Fibroblast of skin of right biceps (primary cell): ENCODE measurements at regions not wholly inside any gene's neighbourhood (a gene's known extent, or its start where the extent isn't known, plus 50 kb on each side); places are given as distances from the start of the nearest gene placed in this dataset.
"Not testable (repeated sequence)": the region's sequence is repeated elsewhere in the genome, so short reads cannot be mapped to it uniquely, and the experiment has no call there.

ENCODE experiments used
- DNase-seq: peaks from one replicate; pipeline ENCODE4 v3.0.0-alpha.2; 2013

DNA sequence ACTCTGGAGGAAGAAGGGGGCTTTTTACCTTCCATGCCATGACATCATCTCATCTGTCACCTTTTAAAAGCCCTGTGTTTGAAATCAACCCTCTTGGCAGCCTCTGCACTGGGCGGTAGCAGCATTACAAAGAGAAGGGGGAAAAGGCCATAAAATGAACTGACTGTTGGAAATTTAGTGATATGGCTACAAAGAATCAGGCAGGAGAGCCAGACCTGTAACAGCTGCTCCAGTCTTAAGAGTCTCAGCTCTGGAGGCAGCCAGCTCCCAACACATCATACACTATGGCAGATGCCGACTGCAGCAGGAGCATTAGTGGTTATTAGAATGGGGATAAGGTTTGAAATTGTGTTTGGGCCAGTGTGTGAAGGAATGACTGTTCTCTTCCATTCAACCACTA, 257.5 kb downstream of the DMAC1 start:
- DNase-seq, result no peak

DNA sequence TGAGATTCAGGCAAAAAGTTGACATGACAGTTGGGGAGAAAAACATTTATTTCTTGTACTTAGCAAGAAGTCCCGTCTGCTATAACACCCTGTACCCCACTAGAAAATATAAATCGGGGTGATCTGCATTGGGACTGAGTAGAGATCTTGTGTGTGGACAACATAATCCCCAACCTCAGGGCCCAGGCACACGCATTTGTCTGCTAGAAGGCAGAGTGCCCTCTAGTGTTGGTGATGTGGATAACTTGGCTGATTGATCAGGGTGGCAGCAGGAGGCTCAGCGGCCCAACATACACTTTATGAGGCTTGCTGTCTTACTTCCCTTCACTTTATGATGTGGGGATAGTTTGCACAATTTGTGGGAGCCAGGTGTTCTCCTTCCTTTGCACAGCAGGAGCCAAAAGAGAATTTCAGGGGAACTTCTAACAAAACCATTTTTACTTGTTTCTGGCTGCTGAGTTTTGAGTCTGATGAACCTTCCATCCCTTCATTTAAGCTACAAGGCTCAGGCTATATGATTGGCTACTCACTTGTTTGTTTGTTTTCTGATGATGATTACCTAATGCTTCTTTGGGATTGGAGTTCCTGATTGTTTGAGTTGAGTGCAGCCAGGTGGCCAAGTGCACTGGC, 263.2 kb downstream of the DMAC1 start:
- DNase-seq, result peak; percentile 40

DNA sequence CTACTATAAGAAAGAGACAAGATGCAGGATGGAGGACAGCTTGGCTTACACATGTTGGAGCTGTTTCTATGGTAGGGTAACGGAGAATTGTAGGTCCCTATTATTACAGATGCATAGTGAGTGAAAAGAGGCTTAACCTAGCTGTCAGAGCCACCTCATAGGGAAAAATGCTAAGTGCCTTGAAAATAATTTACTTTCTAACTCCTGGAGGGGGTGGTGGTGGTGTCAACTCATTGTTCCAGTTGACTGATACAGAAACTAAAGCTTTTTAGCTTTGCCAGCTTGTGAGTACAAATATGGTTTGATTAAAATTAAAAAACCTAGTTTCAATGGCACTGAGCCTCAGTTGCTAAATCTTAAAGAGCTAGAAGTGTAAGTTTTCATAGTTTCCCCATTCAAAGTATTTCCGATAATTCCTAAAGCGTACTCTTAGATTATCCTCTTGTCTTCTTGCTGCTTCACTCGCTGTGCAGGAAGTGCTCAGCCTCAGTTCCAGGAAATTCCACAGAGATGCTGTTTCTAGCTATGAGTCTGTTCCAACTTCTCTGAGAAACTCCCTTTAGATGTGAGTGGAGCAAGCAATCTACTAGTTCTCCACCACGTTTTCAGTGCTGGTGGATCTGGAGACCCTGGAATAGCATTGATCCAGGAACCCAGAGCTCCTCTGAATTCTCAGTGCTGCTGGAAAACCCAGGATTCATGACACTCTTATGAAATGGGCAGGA, 265.2 kb downstream of the DMAC1 start:
- DNase-seq, result no peak

DNA sequence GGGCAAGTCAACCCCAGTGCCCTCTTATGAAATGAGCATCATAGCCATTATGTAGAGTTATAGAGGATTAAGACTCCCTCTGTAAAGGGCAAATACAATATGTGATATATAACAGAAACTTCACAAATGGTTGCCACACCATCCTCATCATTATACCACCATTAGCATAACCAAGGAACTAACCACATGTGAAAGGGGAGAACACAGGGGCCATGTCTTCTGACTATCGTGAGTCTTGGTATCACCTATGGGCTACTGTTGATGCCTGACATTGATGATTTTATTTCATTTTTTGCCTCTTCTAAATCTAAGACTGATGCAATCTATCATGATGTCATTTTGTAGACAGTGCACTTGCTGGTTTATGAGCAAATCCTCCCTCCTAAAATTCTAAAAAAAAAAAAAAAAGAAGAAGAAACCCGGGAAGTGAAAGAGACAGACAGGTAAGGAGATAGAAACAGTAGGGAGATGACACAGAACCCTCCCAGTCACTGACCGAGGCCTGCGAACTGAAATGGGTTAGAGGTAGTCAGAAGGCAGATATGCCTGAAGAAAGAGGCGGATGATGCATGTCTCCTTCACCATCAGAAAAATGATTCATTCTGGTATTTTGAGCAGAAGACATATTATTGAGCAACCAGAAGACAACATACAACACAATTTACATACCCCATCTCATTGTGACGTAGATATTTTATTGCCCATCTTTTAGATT, 266.0 kb downstream of the DMAC1 start:
- DNase-seq, result no peak

DNA sequence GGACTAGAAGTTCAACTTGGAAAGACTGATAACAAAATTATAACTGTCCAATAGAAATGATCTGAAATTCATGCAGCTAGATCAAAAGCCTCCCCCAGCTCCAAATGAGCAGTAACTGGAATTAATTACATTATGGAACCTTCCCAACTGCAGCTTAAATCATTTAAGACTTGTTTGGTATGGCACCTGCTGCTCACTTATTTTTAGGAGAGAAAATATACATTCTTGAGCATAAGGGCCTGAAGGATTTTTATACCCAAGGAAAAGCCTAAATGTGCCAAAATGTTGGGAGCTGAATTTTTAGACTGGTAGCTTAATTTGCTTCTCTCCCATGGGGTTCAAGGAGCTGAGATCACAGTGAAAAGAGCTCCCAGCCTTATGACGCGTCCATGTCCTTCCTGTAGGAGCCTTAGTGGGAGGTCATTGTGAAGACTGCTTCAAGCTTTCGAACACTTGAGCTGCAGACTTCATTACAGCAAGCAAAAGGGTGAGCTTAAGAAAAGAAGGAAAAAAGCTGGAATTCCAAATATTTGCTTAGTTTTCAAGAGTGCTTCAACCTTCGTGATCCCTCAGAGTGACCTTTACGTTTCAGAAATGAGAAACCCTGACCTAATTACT, 276.0 kb downstream of the DMAC1 start:
- DNase-seq, result no peak

DNA sequence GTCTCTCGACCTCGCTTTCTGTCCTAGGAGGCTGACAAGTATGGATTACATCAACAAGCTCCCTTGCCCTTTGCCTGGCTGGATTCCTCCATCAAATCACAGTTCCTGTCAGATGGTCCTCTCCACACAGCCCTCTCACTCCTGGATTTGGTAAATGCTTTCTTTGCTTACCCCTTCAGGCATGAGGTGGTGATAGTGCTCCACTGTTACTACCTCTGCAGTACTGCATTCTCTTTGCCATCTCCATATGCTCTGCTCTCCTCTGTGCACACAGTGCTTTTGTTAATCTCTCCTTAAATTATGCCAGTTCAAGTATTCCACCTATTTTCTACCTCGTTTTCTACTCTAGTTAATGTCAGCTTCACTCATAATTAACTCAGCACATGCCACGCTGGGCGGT, 279.2 kb downstream of the DMAC1 start:
- DNase-seq, result no peak

DNA sequence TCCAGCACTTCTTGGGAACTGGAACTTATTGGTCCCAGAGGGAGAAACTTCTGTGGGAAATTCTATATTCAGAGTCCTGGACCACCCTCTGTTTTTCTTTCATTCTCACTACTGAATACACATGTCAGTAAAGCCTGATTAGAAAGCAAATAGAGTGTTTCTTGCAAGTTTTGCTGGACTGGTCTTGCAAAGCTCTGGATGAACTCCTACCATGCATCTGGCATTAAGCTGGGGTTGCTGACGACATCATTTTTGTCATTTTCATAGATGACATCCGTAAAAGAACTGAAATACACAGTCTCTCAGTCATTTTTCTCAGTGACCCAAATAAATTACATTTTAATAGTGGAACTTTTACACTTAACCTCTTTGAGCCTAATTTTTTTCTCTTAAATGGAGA, 283.2 kb downstream of the DMAC1 start:
- no peak for DNase-seq

DNA sequence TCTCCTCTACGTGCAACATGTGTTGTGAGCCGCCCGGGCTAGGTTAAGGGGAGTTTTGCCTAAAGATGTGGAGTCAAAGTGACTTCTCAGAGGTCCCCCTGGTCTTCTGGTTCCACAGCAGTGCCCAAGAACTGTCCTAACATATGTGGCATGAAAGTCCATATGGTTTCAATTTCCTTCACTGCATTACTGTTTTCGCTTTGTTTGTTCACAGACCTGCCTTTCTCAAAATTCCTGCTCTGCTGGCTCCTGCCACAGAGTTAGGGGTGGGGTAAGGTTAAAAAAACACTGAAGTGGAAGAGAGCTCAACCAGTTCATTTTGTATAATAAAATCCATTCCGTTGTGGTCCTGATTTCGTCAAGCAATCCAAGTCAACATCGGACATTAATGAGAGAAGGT, 289.4 kb downstream of the DMAC1 start:
- DNase-seq, result no peak

DNA sequence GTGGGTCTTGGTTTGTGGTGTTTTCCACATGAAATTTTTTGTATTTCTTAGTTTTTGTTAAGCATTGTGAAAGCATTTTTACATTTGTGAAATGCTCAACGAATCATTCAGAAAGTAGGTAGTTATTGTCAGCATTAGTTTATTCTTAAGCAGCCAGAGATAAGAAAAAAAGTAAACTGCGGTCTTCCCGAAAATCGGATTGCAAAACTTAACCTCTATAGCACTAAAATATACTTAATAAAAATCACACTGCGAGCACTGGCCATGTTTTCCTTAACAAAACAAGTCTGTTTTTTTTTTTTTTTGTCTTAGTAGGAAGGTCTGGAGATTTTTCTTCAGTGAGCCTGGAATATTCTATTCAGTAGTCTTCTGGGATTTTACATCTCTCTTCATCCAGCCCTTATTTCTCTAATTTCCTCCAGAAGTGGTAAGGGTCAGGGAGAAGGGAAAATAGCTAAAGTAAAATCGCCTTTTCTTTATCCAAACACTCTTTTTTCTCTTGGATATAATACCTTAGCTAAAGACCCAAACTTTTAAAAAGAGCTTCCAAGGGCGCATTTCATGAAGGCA, 289.9 kb downstream of the DMAC1 start:
- no peak for DNase-seq

DNA sequence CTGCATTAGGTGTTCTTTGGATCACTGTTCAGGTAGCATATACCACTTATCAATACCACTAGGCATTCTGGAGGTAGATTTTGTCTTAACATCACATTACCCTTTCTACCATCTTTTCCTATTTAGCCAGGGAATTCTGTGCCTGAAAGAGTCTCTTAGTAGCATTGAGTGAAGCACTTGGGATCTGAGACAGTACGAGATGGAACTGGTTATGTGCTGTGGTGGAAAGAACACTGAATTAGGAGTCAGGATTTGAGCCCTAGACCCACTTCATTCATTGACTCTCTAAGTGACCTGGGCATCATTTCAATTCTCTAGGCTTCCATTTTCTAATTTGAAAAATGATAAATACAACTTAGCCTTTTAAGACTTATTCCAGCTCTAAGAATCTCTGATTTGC, 291.1 kb downstream of the DMAC1 start:
- no peak for DNase-seq

DNA sequence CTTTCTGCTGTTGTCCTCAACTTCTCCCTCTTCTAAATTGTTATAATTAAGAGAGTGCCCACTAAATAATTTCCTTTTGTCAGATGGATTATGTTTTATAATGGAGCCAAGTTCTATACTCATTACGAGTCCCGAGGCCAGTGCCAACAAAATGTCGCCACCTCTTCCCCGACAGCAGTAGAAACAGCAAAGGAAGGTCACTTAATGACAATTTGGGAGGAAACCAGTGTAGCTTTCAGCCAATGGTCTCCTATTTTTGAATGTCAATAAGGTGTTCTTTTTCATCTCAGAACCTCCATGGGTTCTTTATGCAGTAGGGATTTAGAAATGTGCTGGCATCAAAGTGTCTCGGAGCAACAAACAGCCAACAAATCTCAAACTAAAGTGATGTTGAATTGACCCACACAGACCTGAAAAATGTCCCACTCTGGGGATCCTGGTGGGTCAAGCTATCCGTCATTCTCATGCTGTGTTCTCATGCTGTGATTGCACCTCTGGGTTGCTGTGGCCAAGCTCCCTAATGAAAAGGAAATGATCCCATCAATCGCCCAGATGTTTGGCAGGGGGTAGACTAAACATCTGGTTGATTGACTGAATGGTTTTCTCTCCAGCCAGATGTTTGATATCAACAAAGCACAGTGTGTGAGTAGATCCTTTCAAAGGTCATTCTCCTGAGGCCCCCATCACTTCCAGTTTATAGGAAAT, 291.9 kb downstream of the DMAC1 start:
- no peak for DNase-seq

DNA sequence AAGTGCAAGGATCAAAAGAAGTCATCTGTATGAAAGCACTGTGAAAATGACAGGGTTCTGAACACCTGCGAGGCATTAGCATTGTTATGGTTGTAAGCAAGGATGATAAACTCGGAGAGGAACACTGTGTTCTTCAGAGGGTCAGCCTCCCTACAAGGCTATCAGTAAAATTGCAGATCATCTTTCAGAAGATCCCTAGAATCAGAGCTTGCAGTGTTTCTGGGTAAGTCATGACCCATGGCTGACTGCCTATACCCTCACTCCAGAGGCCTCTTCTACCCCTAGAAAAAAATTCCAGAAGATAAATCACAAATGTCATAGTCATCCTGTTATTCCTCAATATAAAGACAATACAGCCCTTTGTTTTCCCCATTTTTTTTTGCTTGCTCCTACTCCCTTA, 292.6 kb downstream of the DMAC1 start:
- DNase-seq, result no peak

DNA sequence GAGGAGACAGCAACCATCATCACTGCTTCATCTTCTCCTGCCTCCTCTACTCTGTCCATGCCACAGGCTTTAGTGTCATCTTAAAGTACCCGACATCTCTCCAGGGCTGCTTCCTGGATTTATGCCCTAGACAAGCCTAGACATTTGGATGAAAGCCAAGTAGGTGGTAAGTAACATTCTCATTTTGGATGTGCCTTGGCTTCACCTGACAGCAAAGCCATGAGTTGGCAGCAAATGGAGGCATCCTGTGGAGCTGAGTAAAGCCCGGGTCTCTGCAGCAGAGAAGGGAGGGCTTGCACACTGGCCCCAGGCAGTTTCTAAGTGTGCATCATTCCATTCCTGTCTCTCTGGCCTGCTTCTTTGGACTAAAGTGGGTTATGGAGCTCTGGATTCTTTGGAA, 299.1 kb downstream of the DMAC1 start:
- DNase-seq, result no peak

DNA sequence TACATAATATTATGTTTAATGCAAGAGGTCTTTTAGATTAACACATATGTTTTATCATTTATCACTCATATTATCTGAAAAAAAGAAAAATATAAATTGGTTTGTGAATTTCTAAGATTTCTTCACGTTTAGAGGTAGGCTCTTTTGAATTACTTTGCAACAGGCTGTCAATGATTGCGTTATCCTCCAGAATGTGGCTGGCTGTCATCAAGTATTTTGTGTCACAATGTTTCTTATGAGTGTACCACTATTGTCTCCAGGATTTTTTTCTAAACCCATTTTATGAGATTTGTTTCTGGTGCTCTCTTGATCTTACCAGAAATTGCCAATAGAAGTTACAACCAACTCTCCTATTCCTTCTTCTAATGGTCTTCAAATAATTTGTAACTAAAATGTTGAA, 307.9 kb downstream of the DMAC1 start:
- DNase-seq, result no peak

DNA sequence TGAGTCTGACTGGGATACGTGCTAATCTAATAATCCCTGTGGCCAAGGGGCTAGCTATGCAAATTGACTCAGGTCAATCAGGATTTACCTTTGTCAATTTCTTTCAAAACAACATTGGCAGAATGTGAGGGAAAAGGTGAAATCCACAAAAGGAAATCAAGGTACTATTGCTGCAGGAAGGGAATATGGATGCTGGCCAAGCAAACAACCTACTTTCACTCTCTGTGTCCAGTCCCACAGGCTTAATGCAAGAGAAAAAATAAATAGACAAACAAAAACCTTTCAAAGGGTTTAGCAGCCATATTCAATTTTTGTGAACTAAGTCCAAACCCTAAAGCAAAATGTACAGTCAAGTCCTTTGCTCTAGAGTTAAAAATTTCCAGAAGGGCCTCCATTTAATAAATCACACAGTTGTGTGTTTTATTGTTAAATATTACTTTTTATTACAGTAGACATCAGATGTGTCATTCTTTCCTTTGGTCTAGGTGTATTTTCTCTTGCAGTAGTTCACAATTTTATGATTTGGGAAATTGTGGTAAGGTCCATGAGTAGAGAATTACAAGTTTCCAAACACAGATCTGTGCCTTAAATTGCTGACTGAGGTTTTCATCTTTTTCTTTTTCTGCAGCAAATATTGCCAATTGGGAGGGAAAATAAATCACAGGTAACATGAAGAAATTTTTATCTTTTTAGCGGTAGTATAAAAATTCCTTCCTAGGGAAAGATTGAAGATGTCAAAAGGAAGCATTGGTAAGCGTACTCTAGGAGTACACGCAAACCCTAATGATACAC, 309.1 kb downstream of the DMAC1 start:
- DNase-seq, result no peak

DNA sequence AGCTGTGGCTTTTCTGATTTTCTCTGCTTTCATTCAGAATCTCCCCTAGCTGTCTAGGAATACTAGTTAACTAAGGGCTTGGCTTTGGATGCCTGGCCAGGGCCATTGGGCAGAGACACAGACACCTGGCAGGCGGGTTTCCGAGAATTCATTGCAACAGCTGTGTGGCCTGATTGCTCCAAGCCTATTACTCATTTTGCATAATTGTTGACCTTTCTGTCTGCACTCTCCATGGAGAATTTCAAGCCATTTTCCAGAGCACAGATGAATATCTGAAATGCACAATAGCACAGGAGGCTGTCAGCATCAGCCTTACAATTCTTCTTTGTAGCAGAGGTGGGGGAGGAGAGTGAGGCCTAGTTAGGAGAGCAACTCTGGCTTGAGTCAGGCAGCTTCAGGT, 310.5 kb downstream of the DMAC1 start:
- DNase-seq, result no peak

DNA sequence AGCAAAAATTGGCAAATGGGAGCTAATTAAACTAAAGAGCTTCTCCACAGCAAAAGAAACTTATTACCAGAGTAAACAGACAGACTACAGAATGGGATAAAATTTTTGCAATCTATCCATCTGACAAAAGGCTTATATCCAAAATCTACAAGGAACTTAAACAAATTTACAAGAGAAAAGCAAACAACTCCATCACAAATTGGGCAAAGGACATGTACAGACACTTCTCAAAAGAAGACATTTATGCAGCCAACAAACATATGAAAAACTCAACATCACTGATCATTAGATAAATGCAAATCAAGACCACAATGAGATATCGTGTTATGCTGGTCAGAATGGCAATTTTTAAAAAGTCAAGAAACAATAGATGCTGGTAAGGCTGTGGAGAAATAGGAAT, 315.6 kb downstream of the DMAC1 start:
- DNase-seq, result not testable (repeated sequence)

DNA sequence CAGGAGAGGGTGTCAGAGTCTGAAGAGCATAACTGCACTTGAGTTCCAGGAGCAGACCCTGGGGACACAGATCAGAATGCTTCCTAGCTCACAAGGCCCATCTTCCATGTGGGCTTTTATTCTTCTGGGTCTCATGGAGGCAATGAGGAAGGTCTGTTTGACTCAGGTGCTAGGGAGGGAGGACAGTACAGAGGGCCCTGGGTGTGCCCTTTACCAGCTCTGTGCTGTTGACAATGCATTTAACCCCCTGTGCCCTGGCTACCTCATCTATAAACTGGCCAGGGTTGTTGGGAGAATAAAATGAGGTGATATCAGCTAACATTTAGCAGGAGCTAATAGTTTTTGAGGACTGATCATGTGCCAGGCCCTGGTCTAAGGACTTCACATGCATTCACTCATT, 318.0 kb downstream of the DMAC1 start:
- no peak for DNase-seq

DNA sequence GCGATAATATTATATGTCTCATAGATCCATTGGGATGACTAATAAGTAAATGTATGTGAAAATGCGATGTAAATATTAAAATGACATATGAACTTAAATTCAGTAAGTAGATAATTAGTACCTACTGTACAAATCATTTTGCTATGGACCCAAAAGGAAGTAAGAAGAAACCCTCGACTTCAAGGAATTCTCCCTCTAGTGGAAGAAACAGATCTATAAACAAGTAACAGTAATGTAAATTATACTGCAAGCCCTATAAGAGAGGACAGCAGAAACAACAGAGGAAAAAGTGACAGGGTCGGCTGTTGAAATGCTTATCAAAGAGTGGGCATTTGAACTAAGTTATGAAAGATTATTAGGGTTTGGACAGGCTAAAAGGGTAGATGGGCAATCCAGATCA, 320.3 kb downstream of the DMAC1 start:
- no peak for DNase-seq

DNA sequence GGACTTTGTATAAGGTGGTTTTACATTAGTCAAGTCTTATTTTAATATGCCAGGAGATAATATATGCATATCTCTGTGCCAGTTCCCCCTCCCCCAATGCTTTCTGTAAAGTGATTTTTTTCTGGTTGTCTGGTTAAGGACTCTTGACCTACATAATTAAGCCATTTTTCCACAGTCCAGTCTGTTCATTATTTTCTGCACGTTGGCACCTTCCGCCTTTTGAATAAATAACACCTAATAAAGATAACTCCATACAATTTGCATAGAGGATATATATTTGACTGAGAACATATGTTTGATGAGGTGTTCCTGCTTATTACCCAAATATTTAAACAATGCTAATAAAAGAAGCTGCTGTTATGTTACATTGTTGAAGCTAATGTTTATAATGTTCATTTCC, 320.9 kb downstream of the DMAC1 start:
- DNase-seq, result no peak

DNA sequence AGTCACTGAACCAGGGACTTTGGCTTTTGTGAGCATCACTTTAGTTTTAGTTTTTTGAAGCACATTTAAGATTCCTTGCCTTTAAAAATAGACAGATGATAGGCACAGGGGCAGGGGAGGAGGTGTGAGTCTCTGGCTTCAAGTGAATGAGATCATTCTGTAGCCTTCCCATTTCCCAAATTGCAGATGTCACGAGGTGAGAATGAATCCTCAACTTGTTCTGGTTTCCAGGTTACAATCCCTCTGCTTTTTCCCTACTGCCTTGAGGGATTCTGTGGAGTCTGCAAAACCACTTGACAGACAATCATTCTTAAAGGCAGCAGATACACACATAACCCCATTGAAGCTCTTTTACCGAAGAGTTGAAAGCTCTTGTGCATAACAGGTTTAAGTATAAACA, 332.4 kb downstream of the DMAC1 start:
- no peak for DNase-seq

DNA sequence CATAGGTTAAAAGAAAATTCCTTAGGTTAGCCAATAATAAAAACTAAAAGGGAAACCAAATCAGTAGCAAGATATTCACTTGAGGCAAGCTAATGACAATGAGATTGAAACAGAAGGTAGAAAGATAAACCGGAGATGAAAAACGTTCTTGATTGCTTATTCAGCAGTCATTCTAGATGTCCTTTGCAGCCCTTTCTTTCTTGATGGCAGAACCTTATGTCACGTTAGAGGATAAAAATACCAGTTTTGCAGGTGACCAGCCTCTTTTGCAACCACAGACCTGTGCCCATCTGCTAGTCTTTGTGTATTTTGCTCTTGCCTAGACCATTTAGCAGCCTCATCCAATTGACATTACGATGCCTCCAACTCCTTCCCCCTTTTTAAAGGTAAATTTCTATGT, 337.8 kb downstream of the DMAC1 start:
- DNase-seq, result no peak
